SK-N-SH treated with all-trans-retinoic acid at 6 μM for 48 hours (cell line): ENCODE measurements at regions not wholly inside any gene's neighbourhood (a gene's known extent, or its start where the extent isn't known, plus 50 kb on each side); places are given as distances from the start of the nearest gene placed in this dataset.

Experiments
- ARNTL ChIP-seq: fragments of 450-650 bp; formaldehyde crosslinking; IDR thresholded peaks from 2 replicates; pipeline ENCODE4 v1.5.0; 2020; ENCODE audit warnings: low read depth, mild to moderate bottlenecking, moderate library complexity, borderline replicate concordance
- BACH2 ChIP-seq: fragments of 250-450 bp; sonication (Bioruptor Pico); IDR thresholded peaks from 2 replicates; pipeline ENCODE4 v1.9.0; 2021; ENCODE audit warnings: mild to moderate bottlenecking, borderline replicate concordance
- CSDC2 ChIP-seq: fragments of 250-450 bp; sonication (Bioruptor Pico); IDR thresholded peaks from 2 replicates; pipeline ENCODE4 v1.5.0; 2020; ENCODE audit warnings: mild to moderate bottlenecking, moderate library complexity
- CSRNP3 ChIP-seq: fragments of 250-450 bp; sonication (Bioruptor Pico); IDR thresholded peaks from 2 replicates; pipeline ENCODE4 v1.5.1; 2021; ENCODE audit warnings: mild to moderate bottlenecking, moderate library complexity
- GLIS3 ChIP-seq: fragments of 250-450 bp; sonication (Bioruptor Pico); IDR thresholded peaks from 2 replicates; pipeline ENCODE4 v1.5.0; 2020; ENCODE audit warnings: mild to moderate bottlenecking, moderate library complexity
- ISL1 ChIP-seq: fragments of 250-450 bp; sonication (Bioruptor Pico); IDR thresholded peaks from 2 replicates; pipeline ENCODE4 v2.1.2; 2022; ENCODE audit warnings: mild to moderate bottlenecking, moderate library complexity
- SNAI2 ChIP-seq: fragments of 250-450 bp; sonication (Bioruptor Pico); IDR thresholded peaks from 2 replicates; pipeline ENCODE4 v1.5.0; 2020; ENCODE audit warnings: mild to moderate bottlenecking, moderate library complexity
- TCF4 ChIP-seq: fragments of 250-450 bp; sonication (Bioruptor Pico); IDR thresholded peaks from 2 replicates; pipeline ENCODE4 v1.8.0; 2021; ENCODE audit warnings: mild to moderate bottlenecking, moderate library complexity, borderline replicate concordance
- TOX ChIP-seq: fragments of 250-450 bp; sonication (Bioruptor Pico); IDR thresholded peaks from 2 replicates; pipeline ENCODE4 v1.8.0; 2021; ENCODE audit warnings: mild to moderate bottlenecking, moderate library complexity, borderline replicate concordance
- ZFP3 ChIP-seq: fragments of 250-450 bp; sonication (Bioruptor Pico); IDR thresholded peaks from 2 replicates; pipeline ENCODE4 v1.5.0; 2020; ENCODE audit warnings: mild to moderate bottlenecking, moderate library complexity
- ZNF565 ChIP-seq: fragments of 450-650 bp; formaldehyde crosslinking; conservative IDR thresholded peaks from 2 replicates; pipeline ENCODE4 v1.5.0; 2020; ENCODE audit warnings: low read depth, mild to moderate bottlenecking, moderate library complexity
- ZNF8 ChIP-seq: fragments of 450-650 bp; formaldehyde crosslinking; IDR thresholded peaks from 2 replicates; pipeline ENCODE4 v1.5.0; 2020; ENCODE audit warnings: mild to moderate bottlenecking, moderate library complexity
- TF ChIP-seq, protein P1 (sequence below): fragments of 250-450 bp; sonication (Bioruptor Pico); IDR thresholded peaks from 2 replicates; pipeline ENCODE4 v1.8.0; 2020; ENCODE audit warnings: mild to moderate bottlenecking, moderate library complexity, borderline replicate concordance
- TF ChIP-seq, protein P2 (sequence below): fragments of 250-450 bp; sonication (Bioruptor Pico); IDR thresholded peaks from 2 replicates; pipeline ENCODE4 v1.5.0; 2020; ENCODE audit warnings: mild to moderate bottlenecking, moderate library complexity

- TF ChIP-seq ZNF8 (CRISPR knock-in tag) (no peak), BACH2 (CRISPR knock-in tag) (no peak), TCF4 (CRISPR knock-in tag) (no peak), CSDC2 (CRISPR knock-in tag) (no peak), ZFP3 (CRISPR knock-in tag) (no peak), TOX (CRISPR knock-in tag) (no peak), SNAI2 (CRISPR knock-in tag) (no peak), ISL1 (CRISPR knock-in tag) (no peak), GLIS3 (CRISPR knock-in tag) (no peak), CSRNP3 (CRISPR knock-in tag) (no peak), ARNTL (CRISPR knock-in tag) (no peak), ZNF565 (CRISPR knock-in tag) (no peak)
- TF ChIP-seq, protein P1, sequence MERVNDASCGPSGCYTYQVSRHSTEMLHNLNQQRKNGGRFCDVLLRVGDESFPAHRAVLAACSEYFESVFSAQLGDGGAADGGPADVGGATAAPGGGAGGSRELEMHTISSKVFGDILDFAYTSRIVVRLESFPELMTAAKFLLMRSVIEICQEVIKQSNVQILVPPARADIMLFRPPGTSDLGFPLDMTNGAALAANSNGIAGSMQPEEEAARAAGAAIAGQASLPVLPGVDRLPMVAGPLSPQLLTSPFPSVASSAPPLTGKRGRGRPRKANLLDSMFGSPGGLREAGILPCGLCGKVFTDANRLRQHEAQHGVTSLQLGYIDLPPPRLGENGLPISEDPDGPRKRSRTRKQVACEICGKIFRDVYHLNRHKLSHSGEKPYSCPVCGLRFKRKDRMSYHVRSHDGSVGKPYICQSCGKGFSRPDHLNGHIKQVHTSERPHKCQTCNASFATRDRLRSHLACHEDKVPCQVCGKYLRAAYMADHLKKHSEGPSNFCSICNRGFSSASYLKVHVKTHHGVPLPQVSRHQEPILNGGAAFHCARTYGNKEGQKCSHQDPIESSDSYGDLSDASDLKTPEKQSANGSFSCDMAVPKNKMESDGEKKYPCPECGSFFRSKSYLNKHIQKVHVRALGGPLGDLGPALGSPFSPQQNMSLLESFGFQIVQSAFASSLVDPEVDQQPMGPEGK (CRISPR knock-in tag), result no peak
- TF ChIP-seq, protein P2, sequence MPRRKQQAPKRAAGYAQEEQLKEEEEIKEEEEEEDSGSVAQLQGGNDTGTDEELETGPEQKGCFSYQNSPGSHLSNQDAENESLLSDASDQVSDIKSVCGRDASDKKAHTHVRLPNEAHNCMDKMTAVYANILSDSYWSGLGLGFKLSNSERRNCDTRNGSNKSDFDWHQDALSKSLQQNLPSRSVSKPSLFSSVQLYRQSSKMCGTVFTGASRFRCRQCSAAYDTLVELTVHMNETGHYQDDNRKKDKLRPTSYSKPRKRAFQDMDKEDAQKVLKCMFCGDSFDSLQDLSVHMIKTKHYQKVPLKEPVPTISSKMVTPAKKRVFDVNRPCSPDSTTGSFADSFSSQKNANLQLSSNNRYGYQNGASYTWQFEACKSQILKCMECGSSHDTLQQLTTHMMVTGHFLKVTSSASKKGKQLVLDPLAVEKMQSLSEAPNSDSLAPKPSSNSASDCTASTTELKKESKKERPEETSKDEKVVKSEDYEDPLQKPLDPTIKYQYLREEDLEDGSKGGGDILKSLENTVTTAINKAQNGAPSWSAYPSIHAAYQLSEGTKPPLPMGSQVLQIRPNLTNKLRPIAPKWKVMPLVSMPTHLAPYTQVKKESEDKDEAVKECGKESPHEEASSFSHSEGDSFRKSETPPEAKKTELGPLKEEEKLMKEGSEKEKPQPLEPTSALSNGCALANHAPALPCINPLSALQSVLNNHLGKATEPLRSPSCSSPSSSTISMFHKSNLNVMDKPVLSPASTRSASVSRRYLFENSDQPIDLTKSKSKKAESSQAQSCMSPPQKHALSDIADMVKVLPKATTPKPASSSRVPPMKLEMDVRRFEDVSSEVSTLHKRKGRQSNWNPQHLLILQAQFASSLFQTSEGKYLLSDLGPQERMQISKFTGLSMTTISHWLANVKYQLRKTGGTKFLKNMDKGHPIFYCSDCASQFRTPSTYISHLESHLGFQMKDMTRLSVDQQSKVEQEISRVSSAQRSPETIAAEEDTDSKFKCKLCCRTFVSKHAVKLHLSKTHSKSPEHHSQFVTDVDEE (CRISPR knock-in tag), result no peak
These were observed 312.3 kb downstream of the FAT3 start for GRCh38 chr11:92536883-92537282.
